H1 (cell line): ENCODE measurements at regions not wholly inside any gene's neighbourhood (a gene's known extent, or its start where the extent isn't known, plus 50 kb on each side); places are given as distances from the start of the nearest gene placed in this dataset.

ENCODE experiments used
- CHD2 ChIP-seq: IDR thresholded peaks from 2 replicates; pipeline ENCODE4 v1.6.1; 2012; ENCODE audit warnings: low read length, improper control_type of control experiment
- TF ChIP-seq, protein P1 (sequence below), 3 experiments: IDR thresholded peaks; 1 replicate in 2 of 3; 2 replicates in 1 of 3; pipeline versions ENCODE4 v1.5.1 to v1.6.1; 2011; ENCODE audit warnings: low read length in 3 of 3, mild to moderate bottlenecking in 3 of 3, inconsistent platforms in 2 of 3, low read depth in 1 of 3, moderate library complexity in 1 of 3; ENCODE audit not compliant: insufficient read depth in 1 of 3; ENCODE audit errors: control extremely low read depth in 1 of 3

DNA sequence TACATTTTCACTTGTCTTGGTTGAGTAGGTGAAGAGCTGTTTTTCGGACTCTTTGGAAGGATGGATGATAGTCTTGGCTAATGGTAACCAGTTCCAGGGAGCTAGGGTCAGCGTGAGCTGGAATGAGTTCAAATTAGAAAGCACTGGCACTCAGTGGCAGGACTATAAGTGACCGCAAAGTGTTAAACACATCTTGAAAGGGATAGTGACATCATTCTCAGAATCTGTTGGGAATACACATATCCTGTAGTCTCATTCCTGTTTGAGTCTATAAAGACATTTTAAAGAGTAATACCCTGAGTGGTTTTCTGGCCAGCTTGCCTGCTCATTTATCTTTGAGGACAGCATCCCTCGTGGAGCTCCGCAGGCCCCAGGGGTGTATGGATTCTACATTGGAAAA lies 56.7 kb upstream of the TMEM248 start:
- TF ChIP-seq, protein P1, sequence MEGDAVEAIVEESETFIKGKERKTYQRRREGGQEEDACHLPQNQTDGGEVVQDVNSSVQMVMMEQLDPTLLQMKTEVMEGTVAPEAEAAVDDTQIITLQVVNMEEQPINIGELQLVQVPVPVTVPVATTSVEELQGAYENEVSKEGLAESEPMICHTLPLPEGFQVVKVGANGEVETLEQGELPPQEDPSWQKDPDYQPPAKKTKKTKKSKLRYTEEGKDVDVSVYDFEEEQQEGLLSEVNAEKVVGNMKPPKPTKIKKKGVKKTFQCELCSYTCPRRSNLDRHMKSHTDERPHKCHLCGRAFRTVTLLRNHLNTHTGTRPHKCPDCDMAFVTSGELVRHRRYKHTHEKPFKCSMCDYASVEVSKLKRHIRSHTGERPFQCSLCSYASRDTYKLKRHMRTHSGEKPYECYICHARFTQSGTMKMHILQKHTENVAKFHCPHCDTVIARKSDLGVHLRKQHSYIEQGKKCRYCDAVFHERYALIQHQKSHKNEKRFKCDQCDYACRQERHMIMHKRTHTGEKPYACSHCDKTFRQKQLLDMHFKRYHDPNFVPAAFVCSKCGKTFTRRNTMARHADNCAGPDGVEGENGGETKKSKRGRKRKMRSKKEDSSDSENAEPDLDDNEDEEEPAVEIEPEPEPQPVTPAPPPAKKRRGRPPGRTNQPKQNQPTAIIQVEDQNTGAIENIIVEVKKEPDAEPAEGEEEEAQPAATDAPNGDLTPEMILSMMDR (IDR thresholded peaks at IDR 0.05; ENCODE audit: control extremely low read depth in 1 of 3, insufficient read depth in 1 of 3, low read depth in 1 of 3, low read length in 3 of 3): no peak
- TF ChIP-seq CHD2: no peak
